ENCODE measurements at regions not wholly inside any gene's neighbourhood (a gene's known extent, or its start where the extent isn't known, plus 50 kb on each side); places are given as distances from the start of the nearest gene placed in this dataset.
A peak's percentile ranks its signal among the peaks of the same experiment; 100 is the strongest.

DNA sequence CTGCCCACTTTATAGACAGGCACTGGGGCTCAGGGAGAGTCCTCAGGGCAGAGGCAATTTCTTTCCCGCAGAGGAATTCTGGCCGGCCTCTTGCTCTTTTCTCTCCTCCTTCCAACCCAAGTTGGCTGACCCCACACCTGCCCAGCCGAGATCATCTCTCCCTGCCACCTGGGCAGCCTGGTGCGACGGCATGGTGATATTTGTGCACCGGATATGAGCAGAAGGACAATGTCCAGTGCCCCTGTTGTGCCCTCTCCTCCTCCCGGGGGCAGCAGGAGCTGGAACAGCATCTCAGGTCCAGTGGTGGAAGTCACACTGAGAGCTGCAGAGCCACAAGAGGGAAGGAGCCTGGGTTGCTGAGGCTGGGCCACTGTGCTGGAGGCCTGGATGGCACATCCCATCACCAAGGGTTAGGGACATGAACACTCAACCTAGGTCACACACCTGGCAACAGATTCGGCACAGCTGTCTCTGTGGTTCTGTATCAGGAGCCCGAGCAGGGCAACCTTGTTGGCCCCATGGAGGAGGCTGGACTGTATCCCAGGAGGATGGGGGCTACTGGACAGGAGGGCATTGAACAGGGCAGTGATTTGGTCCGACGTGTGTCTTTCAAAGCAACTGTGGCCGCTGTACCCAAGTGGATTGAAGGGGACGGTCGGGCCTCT, 57.7 kb upstream of the DIO3 start:
- WGBS (ENCODE audit: insufficient coverage, low coverage, low lambda C conversion rate, missing lambda C conversion rate): 94% methylated on average over 5 of the region's 14 CpGs
- Histone ChIP-seq H3K4me3 (no peak overlapping the region), H3K4me1 (peaks cover 0 to 20% (median 9%) of the 10 kb centered on the region in 4 donors), H3K27ac (no peak overlapping the region), H3K27me3 (no peaks in the 10 kb centered on the region), H3K36me3 (no peaks in the 10 kb centered on the region), H3K9me3 (no peaks in the 10 kb centered on the region)
- DNase-seq: peak in 2 of 3 donors; percentile 27 to 37
- no peak for TF ChIP-seq POLR2A (IDR thresholded peaks at IDR 0.05)
- TF ChIP-seq, protein P1, sequence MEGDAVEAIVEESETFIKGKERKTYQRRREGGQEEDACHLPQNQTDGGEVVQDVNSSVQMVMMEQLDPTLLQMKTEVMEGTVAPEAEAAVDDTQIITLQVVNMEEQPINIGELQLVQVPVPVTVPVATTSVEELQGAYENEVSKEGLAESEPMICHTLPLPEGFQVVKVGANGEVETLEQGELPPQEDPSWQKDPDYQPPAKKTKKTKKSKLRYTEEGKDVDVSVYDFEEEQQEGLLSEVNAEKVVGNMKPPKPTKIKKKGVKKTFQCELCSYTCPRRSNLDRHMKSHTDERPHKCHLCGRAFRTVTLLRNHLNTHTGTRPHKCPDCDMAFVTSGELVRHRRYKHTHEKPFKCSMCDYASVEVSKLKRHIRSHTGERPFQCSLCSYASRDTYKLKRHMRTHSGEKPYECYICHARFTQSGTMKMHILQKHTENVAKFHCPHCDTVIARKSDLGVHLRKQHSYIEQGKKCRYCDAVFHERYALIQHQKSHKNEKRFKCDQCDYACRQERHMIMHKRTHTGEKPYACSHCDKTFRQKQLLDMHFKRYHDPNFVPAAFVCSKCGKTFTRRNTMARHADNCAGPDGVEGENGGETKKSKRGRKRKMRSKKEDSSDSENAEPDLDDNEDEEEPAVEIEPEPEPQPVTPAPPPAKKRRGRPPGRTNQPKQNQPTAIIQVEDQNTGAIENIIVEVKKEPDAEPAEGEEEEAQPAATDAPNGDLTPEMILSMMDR (IDR thresholded peaks at IDR 0.05): no peak
- intact Hi-C loops (cut with DNase I): no loop called here
- ATAC-seq: no peak

- intact Hi-C loops (cut with DNase I): no loop called here
- no peak overlapping the region for H3K4me3 ChIP-seq
- 93% methylated on average over 13 of the region's 32 CpGs for WGBS (ENCODE audit: insufficient coverage, low coverage, low lambda C conversion rate, missing lambda C conversion rate)
- no peaks in the 10 kb centered on the region for H3K9me3 ChIP-seq
- ATAC-seq (no peak), DNase-seq (peak; percentile 9 to 45 (median 37))
- H3K36me3 ChIP-seq: no peaks in the 10 kb centered on the region
- TF ChIP-seq, protein P1 (IDR thresholded peaks at IDR 0.05): no peak
- no peak for TF ChIP-seq POLR2A (IDR thresholded peaks at IDR 0.05)
- no peak overlapping the region for H3K27ac ChIP-seq
- H3K27me3 ChIP-seq: no peaks in the 10 kb centered on the region
- H3K4me1 ChIP-seq: peaks cover 0 to 19% (median 8%) of the 10 kb centered on the region in 4 donors
Measured at GRCh38 chr14:101504096-101504948, 57.0 kb upstream of the DIO3 start.

GRCh38 chr14:101505236-101505970, 55.9 kb upstream of the DIO3 start:
- H3K9me3 ChIP-seq: no peaks in the 10 kb centered on the region
- no peaks in the 10 kb centered on the region for H3K36me3 ChIP-seq
- DNase-seq (peak; percentile 48 to 64 (median 60)), ATAC-seq (peak; percentile 32 to 80 (median 58))
- TF ChIP-seq POLR2A (IDR thresholded peaks at IDR 0.05): no peak
- TF ChIP-seq, protein P1 (IDR thresholded peaks at IDR 0.05): no peak
- WGBS (ENCODE audit: insufficient coverage, low coverage, low lambda C conversion rate, missing lambda C conversion rate): 35% methylated on average over 7 of the region's 20 CpGs
- no peak overlapping the region for H3K4me3 ChIP-seq
- peaks cover 0 to 19% (median 8%) of the 10 kb centered on the region in 4 donors for H3K4me1 ChIP-seq
- H3K27me3 ChIP-seq: no peaks in the 10 kb centered on the region
- intact Hi-C loops (cut with DNase I): no loop called here
- H3K27ac ChIP-seq: no peak overlapping the region

GRCh38 chr14:101506211-101506925, 54.9 kb upstream of the DIO3 start:
- H3K4me3 ChIP-seq: no peak overlapping the region
- no peak for TF ChIP-seq POLR2A (IDR thresholded peaks at IDR 0.05)
- TF ChIP-seq, protein P1 (IDR thresholded peaks at IDR 0.05): no peak
- H3K36me3 ChIP-seq: no peaks in the 10 kb centered on the region
- peak; percentile 84 to 92 (median 86) for ATAC-seq
- peak overlapping the region in 1 of 3 donors; percentile 58 for H3K27ac ChIP-seq
- WGBS (ENCODE audit: insufficient coverage, low coverage, low lambda C conversion rate, missing lambda C conversion rate): 19% methylated on average over 3 of the region's 13 CpGs
- DNase-seq: peak; percentile 51 to 92 (median 88)
- H3K27me3 ChIP-seq: no peaks in the 10 kb centered on the region
- no peaks in the 10 kb centered on the region for H3K9me3 ChIP-seq
- intact Hi-C loops (cut with DNase I): no loop called here
- H3K4me1 ChIP-seq: peaks cover 0 to 19% (median 8%) of the 10 kb centered on the region in 4 donors

Measured in right lobe of liver (tissue), 6 donors.